PC-9 (cell line): ENCODE measurements at regions not wholly inside any gene's neighbourhood (a gene's known extent, or its start where the extent isn't known, plus 50 kb on each side); places are given as distances from the start of the nearest gene placed in this dataset.

Experiments used
- BruUV-seq: library from RNA; stranded (reverse); fragments of 400-500 nt; replicated peaks from 2 replicates; lab custom pipeline; 2021; lab: Mats Ljungman, UMichigan
- CTCF ChIA-PET: fragments of 300-600 bp; sonication (Branson Sonifier 250); formaldehyde crosslinking; loops from one replicate; lab custom pipeline; 2022; ENCODE audit warnings: antibody characterized with exemption; lab: Charles Lee
- POLR2A ChIA-PET: fragments of 300-600 bp; sonication (Branson Sonifier 250); formaldehyde crosslinking; loops from one replicate; lab custom pipeline; 2022; ENCODE audit warnings: antibody characterized with exemption; ENCODE audit not compliant: unreplicated experiment; lab: Charles Lee
- DNase-seq, 2 experiments: peaks; one replicate each; pipeline versions ENCODE4 v3.0.0 to v3.0.0-alpha.2; 2015 to 2022; ENCODE audit warnings: mixed read lengths in 1 of 2
- H2AFZ ChIP-seq: fragments of 200-600 bp; sonication (generic); 2 replicates; pipeline ENCODE4 v1.8.1; 2017; ENCODE audit warnings: antibody characterized with exemption
- H3F3A ChIP-seq: fragments of 200-600 bp; sonication (generic); 2 replicates; pipeline ENCODE4 v1.8.1; 2017; ENCODE audit warnings: antibody characterized with exemption, mild to moderate bottlenecking, low read depth; ENCODE audit not compliant: insufficient read depth
- H3K27ac ChIP-seq: fragments of 200-600 bp; sonication (generic); 2 replicates; pipeline ENCODE4 v1.6.1; 2016; ENCODE audit warnings: mixed run types
- H3K27me3 ChIP-seq: fragments of 200-600 bp; sonication (generic); 2 replicates; pipeline ENCODE4 v1.6.1; 2016; ENCODE audit warnings: low read depth, mixed run types; ENCODE audit not compliant: insufficient read depth
- H3K36me3 ChIP-seq: fragments of 200-600 bp; sonication (generic); 2 replicates; pipeline ENCODE4 v1.6.1; 2016; ENCODE audit warnings: low read depth, mixed run types
- H3K4me1 ChIP-seq: fragments of 200-600 bp; sonication (generic); replicated peaks from 2 replicates; pipeline ENCODE4 v1.6.1; 2016; ENCODE audit warnings: mixed run types; ENCODE audit not compliant: insufficient read depth
- H3K4me2 ChIP-seq: fragments of 200-600 bp; sonication (generic); 2 replicates; pipeline ENCODE4 v1.6.1; 2017; ENCODE audit warnings: mixed run types
- H3K4me3 ChIP-seq: fragments of 200-600 bp; sonication (generic); 2 replicates; pipeline ENCODE4 v1.6.1; 2016; ENCODE audit warnings: mixed run types
- H3K79me2 ChIP-seq: fragments of 200-600 bp; sonication (generic); 2 replicates; pipeline ENCODE4 v1.6.1; 2017; ENCODE audit warnings: low read depth, mixed run types
- H3K9me2 ChIP-seq: fragments of 200-600 bp; sonication (generic); 2 replicates; pipeline ENCODE4 v1.8.1; 2017; ENCODE audit warnings: mild to moderate bottlenecking; ENCODE audit not compliant: insufficient read depth
- H3K9me3 ChIP-seq: fragments of 200-600 bp; sonication (generic); 2 replicates; pipeline ENCODE4 v1.8.1; 2016; ENCODE audit warnings: low read depth; ENCODE audit not compliant: insufficient read depth
- H4K20me1 ChIP-seq: fragments of 200-600 bp; sonication (generic); 2 replicates; pipeline ENCODE4 v1.8.1; 2017; ENCODE audit not compliant: insufficient read depth
- EZH2 ChIP-seq: fragments of 200-600 bp; sonication (generic); IDR thresholded peaks from 2 replicates; pipeline ENCODE4 v1.8.0; 2017; ENCODE audit warnings: antibody characterized with exemption, low read depth
- intact Hi-C: fragments of 100-400 bp; cut with micrococcal nuclease; formaldehyde crosslinking; loops from one replicate; pipeline ENCODE4 v1.10.0; 2022; ENCODE audit not compliant: unreplicated experiment
- TF ChIP-seq, protein P1 (sequence below): fragments of 200-600 bp; sonication (generic); conservative IDR thresholded peaks from 2 replicates; pipeline ENCODE4 v1.6.1; 2017; ENCODE audit warnings: mixed run types, antibody characterized with exemption, mild to moderate bottlenecking, moderate library complexity

- no peak for DNase-seq
- Histone ChIP-seq H3K79me2 (no peaks in the 10 kb centered on the region), H4K20me1 (no peaks in the 10 kb centered on the region), H3K4me2 (no peak overlapping the region), H3K36me3 (no peaks in the 10 kb centered on the region), H2AFZ (no peak overlapping the region), H3K4me3 (no peak overlapping the region), H3K9me2 (no peaks in the 10 kb centered on the region), H3K27me3 (no peaks in the 10 kb centered on the region), H3K27ac (no peak overlapping the region), H3F3A (no peaks in the 10 kb centered on the region), H3K4me1 (no peaks in the 10 kb centered on the region), H3K9me3 (no peaks in the 10 kb centered on the region; the same call in 1 of the 2 replicates)
- ChIA-PET CTCF (no interaction called here), POLR2A (no interaction called here)
- intact Hi-C loops: no loop called here
- no TSS peak for BruUV-seq
- TF ChIP-seq EZH2: no peak
- TF ChIP-seq, protein P1, sequence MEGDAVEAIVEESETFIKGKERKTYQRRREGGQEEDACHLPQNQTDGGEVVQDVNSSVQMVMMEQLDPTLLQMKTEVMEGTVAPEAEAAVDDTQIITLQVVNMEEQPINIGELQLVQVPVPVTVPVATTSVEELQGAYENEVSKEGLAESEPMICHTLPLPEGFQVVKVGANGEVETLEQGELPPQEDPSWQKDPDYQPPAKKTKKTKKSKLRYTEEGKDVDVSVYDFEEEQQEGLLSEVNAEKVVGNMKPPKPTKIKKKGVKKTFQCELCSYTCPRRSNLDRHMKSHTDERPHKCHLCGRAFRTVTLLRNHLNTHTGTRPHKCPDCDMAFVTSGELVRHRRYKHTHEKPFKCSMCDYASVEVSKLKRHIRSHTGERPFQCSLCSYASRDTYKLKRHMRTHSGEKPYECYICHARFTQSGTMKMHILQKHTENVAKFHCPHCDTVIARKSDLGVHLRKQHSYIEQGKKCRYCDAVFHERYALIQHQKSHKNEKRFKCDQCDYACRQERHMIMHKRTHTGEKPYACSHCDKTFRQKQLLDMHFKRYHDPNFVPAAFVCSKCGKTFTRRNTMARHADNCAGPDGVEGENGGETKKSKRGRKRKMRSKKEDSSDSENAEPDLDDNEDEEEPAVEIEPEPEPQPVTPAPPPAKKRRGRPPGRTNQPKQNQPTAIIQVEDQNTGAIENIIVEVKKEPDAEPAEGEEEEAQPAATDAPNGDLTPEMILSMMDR: no peak
These were observed 261.5 kb upstream of the CCDC196 start for GRCh38 chr14:66224492-66225178.

GRCh38 chr14:66225337-66225736, 260.8 kb upstream of the CCDC196 start:
- no peak overlapping the region for H3K4me3 ChIP-seq
- CTCF ChIA-PET: no interaction called here
- H3K9me3 ChIP-seq: no peaks in the 10 kb centered on the region; the same call in 1 of the 2 replicates
- BruUV-seq: no TSS peak
- H2AFZ ChIP-seq: no peak overlapping the region
- TF ChIP-seq, protein P1: no peak
- POLR2A ChIA-PET: no interaction called here
- no peak for DNase-seq
- H4K20me1 ChIP-seq: no peaks in the 10 kb centered on the region
- H3K4me1 ChIP-seq: no peaks in the 10 kb centered on the region
- intact Hi-C loops: no loop called here
- H3K9me2 ChIP-seq: no peaks in the 10 kb centered on the region
- no peaks in the 10 kb centered on the region for H3K36me3 ChIP-seq
- no peaks in the 10 kb centered on the region for H3F3A ChIP-seq
- no peaks in the 10 kb centered on the region for H3K79me2 ChIP-seq
- no peak overlapping the region for H3K27ac ChIP-seq
- H3K4me2 ChIP-seq: no peak overlapping the region
- no peaks in the 10 kb centered on the region for H3K27me3 ChIP-seq

GRCh38 chr14:66228267-66228970, 257.8 kb upstream of the CCDC196 start:
- TF ChIP-seq EZH2: no peak
- TF ChIP-seq, protein P1: no peak
- no peaks in the 10 kb centered on the region for H3K79me2 ChIP-seq
- H3K9me2 ChIP-seq: no peaks in the 10 kb centered on the region
- no peak overlapping the region for H2AFZ ChIP-seq
- CTCF ChIA-PET: no interaction called here
- H4K20me1 ChIP-seq: no peaks in the 10 kb centered on the region
- no peak overlapping the region for H3K4me2 ChIP-seq
- no peaks in the 10 kb centered on the region for H3K4me1 ChIP-seq
- no peaks in the 10 kb centered on the region; the same call in 1 of the 2 replicates for H3K9me3 ChIP-seq
- no peaks in the 10 kb centered on the region for H3F3A ChIP-seq
- H3K27ac ChIP-seq: no peak overlapping the region
- no TSS peak for BruUV-seq
- H3K27me3 ChIP-seq: no peaks in the 10 kb centered on the region
- no peak overlapping the region for H3K4me3 ChIP-seq
- H3K36me3 ChIP-seq: no peaks in the 10 kb centered on the region
- POLR2A ChIA-PET: no interaction called here
- intact Hi-C loops: no loop called here
- peak in 1 of 2 experiments; percentile 3 for DNase-seq
